GM12878 (cell line): ENCODE measurements at regions not wholly inside any gene's neighbourhood (a gene's known extent, or its start where the extent isn't known, plus 50 kb on each side); places are given as distances from the start of the nearest gene placed in this dataset.

Experiments used
- ATAC-seq: fragments of 200-7000 bp; cut with Tn5 transposase; 3 replicates; pipeline ENCODE4 v1.9.1; 2020; ENCODE audit warnings: mild to moderate bottlenecking, moderate library complexity
- BruUV-seq: library from RNA; stranded (reverse); fragments of 400-500 nt; replicated peaks from 2 replicates; lab custom pipeline; 2021; lab: Mats Ljungman, UMichigan
- CTCF ChIA-PET: fragments of 300-600 bp; sonication (Branson Sonifier 250); formaldehyde crosslinking; extraction: SDS; loops from one replicate; lab custom pipeline; 2021; ENCODE audit warnings: inconsistent platforms; lab: Yijun Ruan, JAX
- POLR2A ChIA-PET: fragments of 350-600 bp; formaldehyde crosslinking; extraction: SDS; loops from one replicate; lab custom pipeline; 2021; ENCODE audit warnings: inconsistent platforms; lab: Charles Lee
- RAD21 ChIA-PET: fragments of 300-600 bp; sonication (Branson Sonifier 250); formaldehyde crosslinking; loops from one replicate; lab custom pipeline; 2023; ENCODE audit warnings: antibody characterized with exemption; ENCODE audit not compliant: unreplicated experiment; lab: Charles Lee
- SMC1A ChIA-PET: fragments of 300-600 bp; sonication (Branson Sonifier 250); formaldehyde crosslinking; loops from one replicate; lab custom pipeline; 2023; ENCODE audit not compliant: unreplicated experiment, uncharacterized antibody; lab: Charles Lee
- DNase-seq: peaks from one replicate; pipeline ENCODE4 v3.0.0-alpha.2; 2011; ENCODE audit warnings: low read depth, low spot score
- FAIRE-seq: peaks from 3 replicates; lab custom pipeline; 2011; peaks lifted over from hg19 to GRCh38; lab: Jason Lieb, UNC
- H2AFZ ChIP-seq: 2 replicates; pipeline ENCODE4 v1.6.0; 2011; ENCODE audit warnings: low read depth, low read length, control low read depth; ENCODE audit not compliant: control insufficient read depth
- H3K27ac ChIP-seq: 2 replicates; pipeline ENCODE4 v1.5.1; 2011; ENCODE audit warnings: control low read depth; ENCODE audit not compliant: control insufficient read depth, insufficient read depth
- H3K27me3 ChIP-seq, 2 experiments: replicated peaks in 1 of 2; 2 replicates each; pipeline versions ENCODE4 v1.6.0 to v1.6.1; 2011; ENCODE audit warnings: low read length in 1 of 2; ENCODE audit not compliant: control insufficient read depth in 2 of 2, insufficient read depth in 2 of 2
- H3K36me3 ChIP-seq, 2 experiments: 2 replicates each; pipeline ENCODE4 v1.5.1; 2011; ENCODE audit warnings: low read length in 1 of 2; ENCODE audit not compliant: control insufficient read depth in 2 of 2, insufficient read depth in 2 of 2
- H3K4me1 ChIP-seq: 2 replicates; pipeline ENCODE4 v1.6.1; 2011; ENCODE audit warnings: mild to moderate bottlenecking, low read length, moderate library complexity, mixed read lengths; ENCODE audit not compliant: control insufficient read depth, insufficient read depth
- H3K4me2 ChIP-seq: 2 replicates; pipeline ENCODE4 v1.6.0; 2011; ENCODE audit warnings: control low read depth; ENCODE audit not compliant: control insufficient read depth, insufficient read depth
- H3K4me3 ChIP-seq: fragments of 200-600 bp; sonication (generic); 2 replicates; pipeline ENCODE4 v1.5.1; 2016
- H3K79me2 ChIP-seq: 2 replicates; pipeline ENCODE4 v1.6.0; 2011; ENCODE audit warnings: low read length; ENCODE audit not compliant: control insufficient read depth, insufficient read depth
- H3K9ac ChIP-seq: 2 replicates; pipeline ENCODE4 v1.8.0; 2011; ENCODE audit warnings: low read length, control low read depth, mixed read lengths; ENCODE audit not compliant: control insufficient read depth, insufficient read depth
- H3K9me3 ChIP-seq: replicated peaks from 3 replicates; pipeline ENCODE4 v1.5.1; 2011; ENCODE audit warnings: mild to moderate bottlenecking, low read length; ENCODE audit not compliant: control insufficient read depth, insufficient read depth
- H4K20me1 ChIP-seq: 2 replicates; pipeline ENCODE4 v1.6.0; 2011; ENCODE audit not compliant: control insufficient read depth, insufficient read depth
- E4F1 ChIP-seq: fragments of 450-650 bp; IDR thresholded peaks from 2 replicates; pipeline ENCODE4 v1.6.1; 2018; ENCODE audit warnings: borderline replicate concordance, mild to moderate bottlenecking; ENCODE audit not compliant: partially characterized antibody
- EED ChIP-seq: sonication (generic); IDR thresholded peaks from 2 replicates; pipeline ENCODE4 v1.6.1; 2016; ENCODE audit warnings: antibody characterized with exemption, low read depth
- ELK1 ChIP-seq: IDR thresholded peaks from 2 replicates; pipeline ENCODE4 v1.6.1; 2012; ENCODE audit warnings: low read depth, low read length, improper control_type of control experiment
- EP300 ChIP-seq, 2 experiments: fragments of 150-350 bp in 1 of 2; IDR thresholded peaks; 2 replicates each; pipeline ENCODE4 v1.6.1; 2011 to 2012; ENCODE audit warnings: low read depth in 2 of 2, low read length in 2 of 2, borderline replicate concordance in 1 of 2, improper control_type of control experiment in 1 of 2, inconsistent platforms in 1 of 2; ENCODE audit not compliant: control insufficient read depth in 1 of 2
- KDM1A ChIP-seq: fragments of 200-600 bp; sonication (generic); IDR thresholded peaks from 2 replicates; pipeline ENCODE4 v1.6.1; 2016; ENCODE audit warnings: borderline replicate concordance
- MTA3 ChIP-seq: IDR thresholded peaks from 2 replicates; pipeline ENCODE4 v1.6.1; 2012; ENCODE audit warnings: low read length, inconsistent platforms, borderline replicate concordance
- SRF ChIP-seq, 2 experiments: IDR thresholded peaks; 2 replicates each; pipeline ENCODE4 v1.6.1; 2011; ENCODE audit warnings: low read depth in 2 of 2, low read length in 2 of 2, mild to moderate bottlenecking in 1 of 2, moderate library complexity in 1 of 2
- WGBS: methylation state at CpG from one replicate; pipeline ENCODE4 v1.1.6; 2016; ENCODE audit warnings: low lambda C conversion rate; ENCODE audit not compliant: insufficient replicate concordance, insufficient coverage; ENCODE audit errors: missing lambda C conversion rate; 5-methylcytosine and 5-hydroxymethylcytosine counted together
- in situ Hi-C: fragments of 300-500 bp; cut with MboI; formaldehyde crosslinking; loops from 9 replicates; pipeline ENCODE4 v1.14.3; 2018; ENCODE audit warnings: mixed read lengths
- intact Hi-C: fragments of 100-400 bp; cut with micrococcal nuclease; formaldehyde crosslinking; loops from one replicate; pipeline ENCODE4 v1.14.2; 2022; ENCODE audit not compliant: unreplicated experiment

GRCh38 chr13:111482126-111482525 is 161.7 kb downstream of the TEX29 start:
- H3K27ac ChIP-seq: no peak overlapping the region
- H3K36me3 ChIP-seq: no peaks in the 10 kb centered on the region
- SMC1A ChIA-PET: no interaction called here
- DNase-seq (no peak), FAIRE-seq (no peak), ATAC-seq (no peak)
- CTCF ChIA-PET: no interaction called here
- intact Hi-C loops: no loop called here
- no TSS peak for BruUV-seq
- no peaks in the 10 kb centered on the region for H3K79me2 ChIP-seq
- H3K27me3 ChIP-seq: no peaks in the 10 kb centered on the region
- RAD21 ChIA-PET: no interaction called here
- no peak overlapping the region for H2AFZ ChIP-seq
- POLR2A ChIA-PET: no interaction called here
- H3K4me3 ChIP-seq: no peak overlapping the region
- no peak overlapping the region for H3K4me2 ChIP-seq
- H3K4me1 ChIP-seq: no peaks in the 10 kb centered on the region
- in situ Hi-C loops: no loop called here
- no peak overlapping the region for H3K9ac ChIP-seq
- TF ChIP-seq MTA3 (no peak), E4F1 (no peak), ELK1 (no peak), KDM1A (no peak), SRF (IDR thresholded peaks at IDR 0.05; ENCODE audit: low read depth in 2 of 2, low read length in 2 of 2) (no peak), EED (no peak), EP300 (IDR thresholded peaks at IDR 0.05; ENCODE audit: borderline replicate concordance in 1 of 2, control insufficient read depth in 1 of 2, low read depth in 2 of 2, low read length in 2 of 2) (no peak)
- 1% methylated on average over 6 of the region's 6 CpGs for WGBS
- H3K9me3 ChIP-seq: no peaks in the 10 kb centered on the region; the same call in 2 of the 3 replicates
- no peaks in the 10 kb centered on the region for H4K20me1 ChIP-seq
